Daoy (cell line): ENCODE measurements at regions not wholly inside any gene's neighbourhood (a gene's known extent, or its start where the extent isn't known, plus 50 kb on each side); places are given as distances from the start of the nearest gene placed in this dataset.

Source experiments
- DNase-seq: peaks from one replicate; pipeline ENCODE4 v3.0.0-alpha.2; 2015; ENCODE audit warnings: low read depth

- DNase-seq, result no peak
These were observed 56.9 kb upstream of the CADM1 start for GRCh38 chr11:115561116-115561515.

DNA sequence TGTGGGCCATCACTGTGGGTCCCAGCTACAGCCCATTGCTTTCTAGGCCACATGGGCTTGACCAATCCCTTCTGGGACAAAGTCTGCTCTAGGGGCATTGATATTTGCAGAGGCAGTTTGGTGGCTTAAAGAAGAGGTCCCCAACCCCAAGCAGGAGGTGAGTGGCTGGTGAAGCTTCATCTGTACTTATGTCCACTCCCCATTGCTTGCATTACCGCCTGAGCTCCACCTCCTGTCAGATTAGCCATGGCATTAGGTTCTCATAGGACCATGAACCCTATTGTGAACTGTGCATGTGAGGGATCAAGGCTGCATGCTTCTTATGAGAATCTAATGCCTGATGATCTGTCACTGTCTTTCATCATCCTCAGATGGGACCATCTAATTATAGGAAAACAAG, 54.4 kb upstream of the CADM1 start:
- no peak for DNase-seq

GRCh38 chr11:115557681-115558080, 53.5 kb upstream of the CADM1 start:
- DNase-seq, result no peak

DNA sequence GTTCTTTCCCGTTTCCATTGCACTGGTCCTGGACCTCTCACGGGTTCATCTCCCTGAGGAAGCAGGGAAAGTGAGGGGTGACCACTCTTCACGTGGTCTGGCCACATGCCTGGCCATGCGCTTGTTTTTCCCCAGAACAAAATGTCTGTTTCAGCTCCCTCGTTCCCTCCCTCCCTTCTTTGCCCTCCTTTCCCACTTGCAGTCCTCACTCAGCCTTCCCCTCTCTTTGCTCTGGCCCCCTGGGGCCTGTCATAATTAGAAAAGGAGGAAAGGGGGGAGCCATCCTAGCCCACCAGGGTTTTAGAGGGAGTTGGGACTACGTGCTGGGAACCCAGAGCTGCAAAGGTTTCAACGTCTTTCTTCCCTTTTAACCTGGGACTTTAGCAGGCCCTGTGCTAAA, 52.8 kb upstream of the CADM1 start:
- no peak for DNase-seq

GRCh38 chr11:115555336-115556090, 51.3 kb upstream of the CADM1 start:
- no peak for DNase-seq
